AG04450 (cell line): ENCODE measurements at regions not wholly inside any gene's neighbourhood (a gene's known extent, or its start where the extent isn't known, plus 50 kb on each side); places are given as distances from the start of the nearest gene placed in this dataset.

ENCODE experiments used
- CTCF ChIA-PET: fragments of 300-600, 350-600 bp; formaldehyde crosslinking; extraction: SDS; loops from one replicate; lab custom pipeline; 2022; ENCODE audit warnings: antibody characterized with exemption, inconsistent platforms; lab: Charles Lee
- POLR2A ChIA-PET: fragments of 350-600 bp; formaldehyde crosslinking; extraction: SDS; loops from one replicate; lab custom pipeline; 2021; ENCODE audit warnings: antibody characterized with exemption, inconsistent platforms; lab: Yijun Ruan, JAX
- DNase-seq: peaks from one replicate; pipeline ENCODE4 v3.0.0-alpha.2; 2011; ENCODE audit warnings: low read depth, low spot score
- H3K27ac ChIP-seq: one replicate; pipeline ENCODE4 v1.5.1; 2012; ENCODE audit warnings: low read depth, low read length, control low read depth
- H3K27me3 ChIP-seq: one replicate; pipeline ENCODE4 v1.6.0; 2012; ENCODE audit warnings: low read length; ENCODE audit not compliant: control insufficient read depth, insufficient read depth
- H3K4me3 ChIP-seq: 2 replicates; pipeline ENCODE4 v1.5.1; 2011; ENCODE audit warnings: mild to moderate bottlenecking, low read depth, low read length, control low read depth
- H3K9me3 ChIP-seq: 2 replicates; pipeline ENCODE4 v1.5.1; 2012; ENCODE audit warnings: low read length; ENCODE audit not compliant: control insufficient read depth, insufficient read depth
- TF ChIP-seq, protein P1 (sequence below): IDR thresholded peaks from 2 replicates; pipeline ENCODE4 v1.5.1; 2011; ENCODE audit warnings: low read depth, low read length, control low read depth, inconsistent platforms

DNA sequence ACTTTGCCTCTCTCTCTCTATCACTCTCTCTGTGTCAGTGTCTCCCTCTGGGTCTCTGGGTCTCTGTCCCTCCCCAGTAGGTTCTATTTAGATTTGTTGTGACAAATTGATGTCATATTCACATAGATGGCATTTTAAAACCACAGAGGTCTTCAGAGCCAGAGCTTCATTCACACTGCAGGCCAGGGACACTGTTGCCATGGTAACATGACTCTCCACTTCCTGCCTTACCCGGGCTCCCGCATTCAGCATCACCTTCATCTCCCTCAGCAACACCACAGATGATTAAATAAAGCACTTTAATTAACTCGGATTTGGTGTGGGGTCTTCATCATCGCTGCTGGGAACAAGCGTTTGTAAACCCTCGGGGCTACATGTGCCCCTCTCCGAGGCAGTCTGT lies 132.6 kb downstream of the ETS2 start:
- Histone ChIP-seq H3K9me3 (no peaks in the 10 kb centered on the region), H3K4me3 (no peak overlapping the region), H3K27me3 (no peaks in the 10 kb centered on the region), H3K27ac (no peak overlapping the region)
- POLR2A ChIA-PET = interaction anchor here (0.5 kb wide), 1 partner anchor 449 kb away, joined by 3 read pairs; no protein-coding TSS in a partner anchor
- CTCF ChIA-PET = no interaction called here
- DNase-seq = no peak
- TF ChIP-seq, protein P1, sequence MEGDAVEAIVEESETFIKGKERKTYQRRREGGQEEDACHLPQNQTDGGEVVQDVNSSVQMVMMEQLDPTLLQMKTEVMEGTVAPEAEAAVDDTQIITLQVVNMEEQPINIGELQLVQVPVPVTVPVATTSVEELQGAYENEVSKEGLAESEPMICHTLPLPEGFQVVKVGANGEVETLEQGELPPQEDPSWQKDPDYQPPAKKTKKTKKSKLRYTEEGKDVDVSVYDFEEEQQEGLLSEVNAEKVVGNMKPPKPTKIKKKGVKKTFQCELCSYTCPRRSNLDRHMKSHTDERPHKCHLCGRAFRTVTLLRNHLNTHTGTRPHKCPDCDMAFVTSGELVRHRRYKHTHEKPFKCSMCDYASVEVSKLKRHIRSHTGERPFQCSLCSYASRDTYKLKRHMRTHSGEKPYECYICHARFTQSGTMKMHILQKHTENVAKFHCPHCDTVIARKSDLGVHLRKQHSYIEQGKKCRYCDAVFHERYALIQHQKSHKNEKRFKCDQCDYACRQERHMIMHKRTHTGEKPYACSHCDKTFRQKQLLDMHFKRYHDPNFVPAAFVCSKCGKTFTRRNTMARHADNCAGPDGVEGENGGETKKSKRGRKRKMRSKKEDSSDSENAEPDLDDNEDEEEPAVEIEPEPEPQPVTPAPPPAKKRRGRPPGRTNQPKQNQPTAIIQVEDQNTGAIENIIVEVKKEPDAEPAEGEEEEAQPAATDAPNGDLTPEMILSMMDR = no peak

DNA sequence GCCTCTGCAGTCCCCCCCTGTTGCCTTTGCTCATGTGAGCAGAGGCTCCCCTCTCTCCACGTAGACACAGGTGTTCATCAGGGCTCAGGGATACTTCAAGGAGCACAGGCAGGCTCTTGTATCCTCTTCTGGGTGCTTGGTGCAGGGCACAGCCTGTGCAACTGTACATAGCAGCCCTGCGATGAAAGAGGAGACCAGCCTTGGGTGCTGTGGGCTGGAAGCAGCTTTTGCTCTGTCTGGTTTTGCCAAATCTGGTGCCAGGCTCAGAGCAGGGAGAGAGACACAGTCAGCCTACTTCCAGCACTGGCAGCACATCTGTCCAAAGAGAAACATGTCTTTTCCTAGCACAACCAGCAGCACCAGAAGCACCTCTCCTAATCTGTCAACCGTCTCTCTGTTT lies 132.1 kb downstream of the ETS2 start:
- Histone ChIP-seq H3K27me3 (no peaks in the 10 kb centered on the region), H3K27ac (no peak overlapping the region), H3K4me3 (no peak overlapping the region), H3K9me3 (no peaks in the 10 kb centered on the region)
- TF ChIP-seq, protein P1 = no peak
- ChIA-PET CTCF (no interaction called here), POLR2A (no interaction called here)
- DNase-seq = no peak

DNA sequence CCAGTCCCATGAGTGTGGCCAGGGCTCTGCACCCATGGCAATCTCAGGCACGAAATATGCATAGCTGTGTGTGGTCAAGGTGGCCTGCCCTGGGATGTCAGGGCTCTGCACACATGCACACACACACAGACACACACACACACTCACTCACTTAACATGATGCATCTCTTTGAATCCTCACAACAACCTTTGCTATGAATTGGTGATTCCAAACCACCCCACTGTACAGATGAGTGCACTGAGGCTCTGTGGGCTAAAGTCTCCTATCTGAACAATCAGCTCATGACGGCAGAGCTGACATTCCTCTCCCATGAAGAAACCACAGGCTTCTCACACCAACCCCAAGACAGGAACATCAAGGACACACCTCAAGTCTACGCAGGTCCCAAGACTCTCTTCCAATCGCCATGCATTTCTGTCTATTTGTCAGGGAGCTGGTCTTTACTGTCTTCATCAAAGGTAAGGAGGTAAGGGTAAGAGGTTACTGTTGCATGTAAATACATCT lies 131.6 kb downstream of the ETS2 start:
- Histone ChIP-seq H3K4me3 (no peak overlapping the region), H3K27ac (no peak overlapping the region), H3K9me3 (no peaks in the 10 kb centered on the region), H3K27me3 (no peaks in the 10 kb centered on the region)
- ChIA-PET CTCF (no interaction called here), POLR2A (no interaction called here)
- DNase-seq = no peak
- TF ChIP-seq, protein P1 = no peak

DNA sequence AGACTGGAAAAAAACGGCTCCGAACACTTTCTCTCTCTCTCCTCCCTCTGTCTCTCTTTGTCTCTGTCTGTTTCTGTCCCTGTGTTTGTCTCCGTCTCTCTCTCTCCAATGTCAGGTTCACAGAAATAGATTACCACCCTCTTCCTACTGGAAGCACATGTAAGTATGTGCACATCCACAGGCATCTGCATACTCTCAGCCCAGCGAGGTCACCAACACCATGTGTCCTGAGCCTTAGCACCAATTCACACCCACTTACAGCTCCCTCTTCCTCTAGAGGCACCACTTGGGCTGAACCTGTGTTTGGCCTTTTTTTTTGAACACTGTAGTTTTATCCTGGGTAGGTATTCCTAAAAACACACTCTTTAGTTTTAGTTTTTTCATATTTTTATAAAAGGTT lies 130.5 kb downstream of the ETS2 start:
- POLR2A ChIA-PET = no interaction called here
- Histone ChIP-seq H3K4me3 (no peak overlapping the region), H3K27ac (no peak overlapping the region), H3K27me3 (no peaks in the 10 kb centered on the region), H3K9me3 (no peaks in the 10 kb centered on the region)
- TF ChIP-seq, protein P1 = no peak
- DNase-seq = no peak
- CTCF ChIA-PET = no interaction called here

DNA sequence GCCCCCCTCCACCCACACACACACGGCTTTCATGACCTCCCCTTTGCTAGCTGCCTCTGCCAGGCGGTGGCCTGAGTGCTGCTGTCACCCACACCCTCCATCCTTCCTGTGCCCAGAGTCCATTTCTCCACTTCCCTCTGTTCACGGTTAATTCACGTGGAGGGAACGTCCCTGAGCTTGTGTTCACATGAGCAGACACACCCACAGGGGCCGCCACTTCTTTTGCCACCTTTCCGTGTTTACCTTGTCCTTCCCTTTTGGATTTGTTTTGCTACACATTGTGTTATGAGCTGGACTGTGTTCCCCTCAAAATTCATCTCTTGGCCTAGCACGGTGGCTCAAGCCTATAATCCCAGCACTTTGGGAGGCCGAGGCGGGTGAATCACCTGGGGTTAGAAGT lies 128.0 kb downstream of the ETS2 start:
- ChIA-PET POLR2A (no interaction called here), CTCF (no interaction called here)
- Histone ChIP-seq H3K4me3 (no peak overlapping the region), H3K27ac (no peak overlapping the region), H3K9me3 (peaks cover 3% of the 10 kb centered on the region; the same call in 1 of the 2 replicates), H3K27me3 (no peaks in the 10 kb centered on the region)
- DNase-seq = no peak
- TF ChIP-seq, protein P1 = no peak
